Activated CD4-positive, alpha-beta T cell treated with anti-CD3 and anti-CD28 coated beads, Interleukin-2, amount 10 ng/mL, durations not matched to agents 24 days and 14 days (primary cell): ENCODE measurements at regions not wholly inside any gene's neighbourhood (a gene's known extent, or its start where the extent isn't known, plus 50 kb on each side); places are given as distances from the start of the nearest gene placed in this dataset.

Experiments
- DNase-seq: peaks from one replicate; pipeline ENCODE4 v3.0.0; 2022
- H3K27ac Mint-ChIP-seq: one replicate; pipeline ENCODE4 v1.8.0; 2022; ENCODE audit warnings: mild to moderate bottlenecking, mixed read lengths
- H3K27me3 Mint-ChIP-seq: one replicate; pipeline ENCODE4 v1.8.0; 2022; ENCODE audit warnings: mixed read lengths
- H3K36me3 Mint-ChIP-seq: one replicate; pipeline ENCODE4 v1.8.0; 2022; ENCODE audit warnings: low read depth, mild to moderate bottlenecking, mixed read lengths
- H3K4me1 Mint-ChIP-seq: one replicate; pipeline ENCODE4 v1.8.0; 2021; ENCODE audit warnings: mixed read lengths
- H3K4me3 Mint-ChIP-seq: one replicate; pipeline ENCODE4 v1.8.0; 2022; ENCODE audit warnings: mild to moderate bottlenecking, moderate library complexity, mixed read lengths
- H3K9me3 Mint-ChIP-seq: one replicate; pipeline ENCODE4 v1.8.0; 2021; ENCODE audit warnings: mixed read lengths
- intact Hi-C: fragments of 100-400 bp; cut with micrococcal nuclease; formaldehyde crosslinking; loops from one replicate; pipeline ENCODE4 v1.15.1; 2023

DNA sequence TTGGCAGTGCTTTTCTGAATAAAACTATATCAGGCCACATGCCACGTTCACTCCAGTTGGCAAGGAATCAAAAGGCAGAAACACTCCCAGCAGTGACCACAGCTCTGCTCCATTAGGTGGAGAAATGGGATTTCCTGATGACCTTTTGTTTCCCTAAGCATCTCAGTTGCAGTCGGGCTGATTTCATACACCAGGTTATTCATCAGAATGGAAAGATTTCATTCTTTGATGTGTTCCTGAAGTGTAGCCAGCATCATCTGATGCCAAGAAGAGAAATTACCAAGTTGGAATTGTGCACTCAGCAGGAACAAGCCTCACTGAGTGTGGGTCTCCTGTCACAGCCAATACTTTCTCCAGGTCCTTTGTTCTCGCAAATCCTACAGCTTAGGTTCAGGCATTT lies 193.7 kb downstream of the SPATA18 start:
- H3K4me3 Mint-ChIP-seq, result no peak overlapping the region
- intact Hi-C loops, result no loop called here
- H3K27me3 Mint-ChIP-seq, result no peaks in the 10 kb centered on the region
- H3K4me1 Mint-ChIP-seq, result no peaks in the 10 kb centered on the region
- no peaks in the 10 kb centered on the region for H3K36me3 Mint-ChIP-seq
- H3K9me3 Mint-ChIP-seq, result no peaks in the 10 kb centered on the region
- no peak overlapping the region for H3K27ac Mint-ChIP-seq
- DNase-seq, result no peak

DNA sequence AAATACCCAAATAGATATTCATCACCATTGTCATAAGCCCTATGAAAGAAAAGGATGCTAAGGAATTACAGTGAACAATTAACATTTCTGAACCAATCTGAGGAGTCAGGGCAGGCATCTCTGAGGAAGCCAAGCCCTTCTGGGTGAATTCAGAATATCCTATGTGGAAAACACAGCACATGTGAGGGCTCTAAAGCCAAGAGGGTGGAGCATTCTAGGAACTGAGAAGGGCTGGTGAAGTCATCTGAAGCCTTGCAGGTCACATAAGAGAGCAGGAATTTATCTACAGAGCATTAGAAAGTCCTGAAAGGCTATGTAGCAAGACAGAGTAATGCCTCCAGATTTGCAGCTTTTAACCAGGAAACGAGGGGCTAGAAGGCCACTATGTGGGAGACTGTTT lies 195.7 kb downstream of the SPATA18 start:
- Mint-ChIP-seq H3K27me3 (no peaks in the 10 kb centered on the region), H3K9me3 (peaks cover 3% of the 10 kb centered on the region), H3K27ac (no peak overlapping the region), H3K36me3 (no peaks in the 10 kb centered on the region), H3K4me3 (no peak overlapping the region), H3K4me1 (no peaks in the 10 kb centered on the region)
- DNase-seq, result no peak
- intact Hi-C loops, result no loop called here

DNA sequence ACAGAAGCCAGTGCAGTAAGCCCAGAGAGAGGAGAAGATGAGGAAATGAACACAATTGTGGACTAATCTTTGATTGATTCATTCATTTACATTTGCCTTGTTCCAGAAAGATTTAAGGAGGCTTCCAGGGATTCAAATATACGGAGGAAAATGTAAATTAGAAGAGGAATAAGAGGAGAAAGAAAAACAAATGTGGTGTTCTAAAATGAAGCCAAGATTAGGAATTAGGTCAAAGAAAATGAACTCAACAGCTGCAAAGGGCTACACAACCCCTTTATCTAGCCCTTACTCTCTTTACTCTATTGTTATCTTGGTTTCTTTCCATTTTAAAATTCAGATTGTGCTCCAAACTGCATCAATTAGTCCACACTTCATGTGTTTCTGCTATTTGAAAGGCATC lies 196.8 kb downstream of the SPATA18 start:
- H3K27ac Mint-ChIP-seq, result no peak overlapping the region
- DNase-seq, result no peak
- no peaks in the 10 kb centered on the region for H3K4me1 Mint-ChIP-seq
- H3K4me3 Mint-ChIP-seq, result no peak overlapping the region
- intact Hi-C loops, result no loop called here
- H3K9me3 Mint-ChIP-seq, result peaks cover 10% of the 10 kb centered on the region
- no peaks in the 10 kb centered on the region for H3K27me3 Mint-ChIP-seq
- no peaks in the 10 kb centered on the region for H3K36me3 Mint-ChIP-seq

DNA sequence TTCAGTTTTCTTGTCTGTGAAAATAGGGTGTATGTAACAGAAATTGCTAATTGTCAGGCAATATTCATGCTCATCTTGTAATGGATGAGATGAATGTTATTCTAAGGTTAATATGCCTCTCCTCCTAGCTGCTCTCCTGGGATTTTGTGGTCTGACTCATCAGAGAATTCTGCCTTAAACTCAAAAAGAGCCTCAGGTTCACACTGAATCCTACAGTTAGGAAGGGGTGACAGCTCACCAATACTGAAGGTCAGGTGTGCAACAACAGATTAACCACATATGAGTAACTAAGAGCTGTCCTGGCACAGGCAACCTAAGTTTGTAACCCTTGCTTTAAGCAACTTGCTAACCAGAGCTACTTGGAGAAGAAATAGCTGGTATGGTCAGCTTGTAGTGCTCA lies 197.7 kb downstream of the SPATA18 start:
- DNase-seq, result no peak
- Mint-ChIP-seq H3K36me3 (no peaks in the 10 kb centered on the region), H3K4me3 (no peak overlapping the region), H3K9me3 (peaks cover 10% of the 10 kb centered on the region), H3K4me1 (no peaks in the 10 kb centered on the region), H3K27me3 (no peaks in the 10 kb centered on the region), H3K27ac (no peak overlapping the region)
- intact Hi-C loops, result no loop called here

DNA sequence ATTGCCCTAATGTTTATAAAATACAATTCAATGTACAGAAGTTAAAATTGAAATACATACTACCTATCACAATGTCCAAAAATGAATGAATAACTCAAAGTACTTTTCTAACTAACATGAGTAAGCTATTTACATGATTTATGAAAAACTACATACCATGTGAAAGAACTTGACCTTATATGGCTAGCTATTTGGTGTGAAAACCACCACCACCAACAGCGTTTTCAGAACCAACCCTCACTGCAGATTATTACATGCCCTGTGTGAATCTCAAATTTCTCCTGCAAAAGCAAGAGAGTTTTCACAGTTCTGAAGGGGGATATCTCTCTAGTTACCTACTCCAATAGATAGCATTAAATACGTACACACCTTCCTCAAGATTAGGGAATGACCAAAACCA lies 198.5 kb downstream of the SPATA18 start:
- intact Hi-C loops, result no loop called here
- Mint-ChIP-seq H3K4me3 (no peak overlapping the region), H3K36me3 (no peaks in the 10 kb centered on the region), H3K27ac (no peak overlapping the region), H3K4me1 (no peaks in the 10 kb centered on the region), H3K9me3 (peaks cover 10% of the 10 kb centered on the region), H3K27me3 (no peaks in the 10 kb centered on the region)
- DNase-seq, result no peak

DNA sequence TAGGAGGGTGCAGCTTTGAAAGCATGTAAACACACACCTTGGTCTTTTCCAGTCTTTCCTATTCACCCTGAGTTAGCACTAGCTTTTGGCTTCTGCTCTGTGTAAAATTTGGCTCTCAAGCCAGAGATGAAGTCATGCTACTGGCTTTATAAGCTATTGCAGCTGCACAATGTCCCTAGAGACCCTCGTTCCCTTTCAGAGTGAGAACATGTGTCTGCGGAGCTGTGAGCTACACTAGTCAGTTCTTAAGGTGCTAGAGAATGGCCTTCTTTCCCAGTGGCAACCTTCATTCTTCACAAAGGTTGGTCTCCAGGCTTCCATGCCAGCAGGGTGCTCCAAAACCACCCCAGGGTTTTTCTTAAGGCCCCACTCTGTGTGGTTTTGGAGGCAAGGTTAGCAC lies 199.1 kb downstream of the SPATA18 start:
- Mint-ChIP-seq H3K9me3 (peaks cover 10% of the 10 kb centered on the region), H3K27me3 (no peaks in the 10 kb centered on the region), H3K36me3 (no peaks in the 10 kb centered on the region), H3K27ac (no peak overlapping the region), H3K4me1 (no peaks in the 10 kb centered on the region), H3K4me3 (no peak overlapping the region)
- no peak for DNase-seq
- intact Hi-C loops, result no loop called here

DNA sequence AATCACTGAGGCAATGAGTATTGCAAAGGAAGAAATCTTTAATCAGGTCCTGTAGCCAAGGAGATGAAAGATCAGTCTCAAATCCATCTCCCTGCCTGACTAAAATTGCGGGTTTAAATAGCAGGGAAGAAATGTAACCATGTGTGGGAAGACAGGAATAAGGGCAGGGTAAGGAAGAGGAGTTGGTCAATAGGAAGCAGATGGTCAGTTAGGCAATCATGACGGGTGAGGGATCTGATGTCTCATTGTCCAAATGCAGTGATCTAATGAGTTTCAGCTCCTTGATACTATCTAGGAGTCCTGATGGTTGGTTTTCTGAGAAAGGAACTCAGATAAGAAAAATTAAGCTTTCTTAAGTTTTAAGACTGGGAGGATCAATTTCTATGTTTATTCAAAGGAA lies 200.8 kb downstream of the SPATA18 start:
- peaks cover 10% of the 10 kb centered on the region for H3K9me3 Mint-ChIP-seq
- no peaks in the 10 kb centered on the region for H3K36me3 Mint-ChIP-seq
- H3K4me3 Mint-ChIP-seq, result no peak overlapping the region
- no peak for DNase-seq
- no peaks in the 10 kb centered on the region for H3K4me1 Mint-ChIP-seq
- intact Hi-C loops, result no loop called here
- no peaks in the 10 kb centered on the region for H3K27me3 Mint-ChIP-seq
- H3K27ac Mint-ChIP-seq, result no peak overlapping the region

DNA sequence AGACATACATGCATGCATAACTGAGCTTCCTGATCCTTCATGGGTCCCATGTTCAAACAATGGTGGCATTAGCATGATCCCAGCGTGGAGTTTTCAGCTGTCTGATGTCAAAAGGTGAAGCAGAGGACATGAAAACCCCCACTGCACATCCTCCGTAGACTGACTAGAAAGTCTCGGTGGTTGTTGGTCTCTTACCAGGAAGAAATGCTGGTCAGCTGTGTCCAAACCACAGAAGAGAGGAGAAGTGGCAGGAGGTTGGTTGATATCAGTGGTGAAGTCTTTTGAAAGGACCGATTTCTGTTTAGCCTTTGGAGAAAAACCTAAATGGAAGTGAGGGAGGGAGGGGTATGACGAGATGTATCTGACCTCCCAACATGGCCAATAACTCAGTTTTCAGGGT lies 201.9 kb downstream of the SPATA18 start:
- intact Hi-C loops, result no loop called here

DNA sequence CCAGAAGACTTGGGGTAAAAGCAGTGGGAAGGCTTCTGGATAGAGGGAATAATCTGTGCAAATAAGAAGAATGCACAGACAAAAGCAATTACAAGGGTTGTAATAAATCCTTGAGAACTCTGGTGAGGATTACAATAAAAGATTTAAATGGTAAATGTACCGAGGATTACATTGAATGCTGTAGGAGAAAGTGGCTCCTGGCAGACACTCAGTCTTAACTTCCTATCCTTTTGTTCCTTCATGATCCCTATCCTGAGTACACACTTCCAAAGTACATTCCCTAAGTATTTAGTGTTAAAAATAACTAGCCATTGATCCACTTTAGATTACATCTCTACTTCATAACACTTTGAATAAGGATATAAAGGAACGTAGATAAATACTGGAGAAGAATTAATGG lies 205.4 kb downstream of the SPATA18 start:
- Mint-ChIP-seq H3K27ac (no peak overlapping the region), H3K4me3 (no peak overlapping the region), H3K9me3 (peaks cover 10% of the 10 kb centered on the region), H3K36me3 (no peaks in the 10 kb centered on the region), H3K4me1 (no peaks in the 10 kb centered on the region), H3K27me3 (no peaks in the 10 kb centered on the region)
- intact Hi-C loops, result no loop called here
- DNase-seq, result no peak

More for the DNA sequence above, 201.9 kb downstream of the SPATA18 start:
- Mint-ChIP-seq H3K36me3 (no peaks in the 10 kb centered on the region), H3K9me3 (peaks cover 10% of the 10 kb centered on the region), H3K4me1 (no peaks in the 10 kb centered on the region), H3K4me3 (no peak overlapping the region), H3K27ac (no peak overlapping the region), H3K27me3 (no peaks in the 10 kb centered on the region)
- DNase-seq, result no peak

DNA sequence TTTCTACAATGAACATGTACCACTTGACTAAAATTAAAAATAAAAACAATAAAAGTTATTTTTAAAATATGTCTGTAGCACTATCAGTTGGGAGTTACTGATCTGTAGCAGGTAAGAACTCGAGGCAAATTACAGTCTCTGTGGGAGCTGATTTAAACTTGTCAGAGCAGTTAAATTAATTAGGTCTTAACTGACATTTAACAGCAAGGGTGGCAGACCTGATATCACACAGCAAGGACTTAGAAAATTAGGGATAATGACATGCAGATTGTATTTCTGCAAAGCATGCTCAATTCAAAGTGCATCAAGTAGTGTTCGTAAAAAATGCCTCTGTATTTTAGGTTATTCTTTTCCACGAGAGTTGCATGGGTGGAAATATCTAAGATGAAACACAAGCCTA lies 208.9 kb downstream of the SPATA18 start:
- Mint-ChIP-seq H3K9me3 (no peaks in the 10 kb centered on the region), H3K27me3 (no peaks in the 10 kb centered on the region), H3K4me3 (no peak overlapping the region), H3K36me3 (no peaks in the 10 kb centered on the region), H3K27ac (no peak overlapping the region), H3K4me1 (no peaks in the 10 kb centered on the region)
- no peak for DNase-seq
- intact Hi-C loops, result no loop called here

DNA sequence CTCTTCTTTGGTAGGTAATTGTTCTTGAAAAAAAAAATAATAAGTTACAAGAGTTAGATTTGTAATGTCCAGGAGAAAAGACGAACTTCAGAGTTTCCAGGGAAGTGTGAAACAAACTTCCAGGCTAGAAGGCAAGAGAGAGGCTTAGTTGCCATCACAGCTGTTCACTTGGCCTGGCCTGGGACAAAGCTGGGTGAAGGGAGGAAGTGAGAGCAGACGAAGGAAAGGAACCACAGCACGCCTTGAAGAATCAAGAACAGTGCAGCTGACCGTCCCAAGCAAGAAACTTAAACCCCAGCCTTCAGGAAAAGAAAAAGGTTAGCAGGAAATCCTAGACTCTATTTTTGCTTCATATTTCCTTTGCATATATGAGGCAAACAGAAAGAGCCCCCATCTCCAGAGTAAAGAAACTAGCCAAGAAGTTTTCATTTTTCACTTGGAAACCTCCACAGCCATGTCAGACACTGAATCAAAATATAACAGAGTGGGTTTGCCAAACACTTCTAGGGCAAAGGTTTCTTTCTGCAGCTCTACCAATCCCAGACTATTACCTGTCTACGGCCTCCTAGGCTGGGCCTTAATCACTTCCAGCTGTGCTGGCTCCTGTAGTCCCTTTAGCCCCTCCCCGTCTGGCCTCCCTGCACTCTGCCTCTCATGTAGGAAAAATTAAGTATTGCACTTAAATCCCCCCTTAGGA lies 209.6 kb downstream of the SPATA18 start:
- H3K27me3 Mint-ChIP-seq, result no peaks in the 10 kb centered on the region
- no peak overlapping the region for H3K4me3 Mint-ChIP-seq
- intact Hi-C loops, result no loop called here
- no peaks in the 10 kb centered on the region for H3K36me3 Mint-ChIP-seq
- no peaks in the 10 kb centered on the region for H3K9me3 Mint-ChIP-seq
- no peak for DNase-seq
- H3K4me1 Mint-ChIP-seq, result no peaks in the 10 kb centered on the region
- H3K27ac Mint-ChIP-seq, result no peak overlapping the region

DNA sequence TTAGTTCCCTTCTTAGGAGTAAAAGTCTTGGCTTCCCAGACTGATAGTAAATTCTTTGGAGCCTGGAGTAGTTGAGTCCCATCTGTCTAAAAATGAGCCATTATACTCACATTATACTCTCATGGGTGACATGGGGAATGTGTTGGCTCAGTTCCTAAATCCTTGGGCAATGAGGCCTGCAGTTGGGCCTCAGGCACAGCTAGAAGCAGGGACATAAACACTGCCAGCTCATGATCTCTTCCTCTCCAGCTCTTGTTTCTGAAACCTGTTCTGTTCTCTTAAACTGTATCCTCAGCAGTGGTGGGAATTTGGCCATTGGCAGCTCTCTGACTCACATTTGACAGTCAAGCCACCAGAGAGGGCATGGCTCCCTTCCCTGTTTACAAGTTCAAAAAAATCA lies 212.5 kb downstream of the SPATA18 start:
- Mint-ChIP-seq H3K27ac (no peak overlapping the region), H3K9me3 (no peaks in the 10 kb centered on the region), H3K4me3 (no peak overlapping the region), H3K36me3 (no peaks in the 10 kb centered on the region), H3K27me3 (no peaks in the 10 kb centered on the region), H3K4me1 (no peaks in the 10 kb centered on the region)
- no peak for DNase-seq
- intact Hi-C loops, result no loop called here

DNA sequence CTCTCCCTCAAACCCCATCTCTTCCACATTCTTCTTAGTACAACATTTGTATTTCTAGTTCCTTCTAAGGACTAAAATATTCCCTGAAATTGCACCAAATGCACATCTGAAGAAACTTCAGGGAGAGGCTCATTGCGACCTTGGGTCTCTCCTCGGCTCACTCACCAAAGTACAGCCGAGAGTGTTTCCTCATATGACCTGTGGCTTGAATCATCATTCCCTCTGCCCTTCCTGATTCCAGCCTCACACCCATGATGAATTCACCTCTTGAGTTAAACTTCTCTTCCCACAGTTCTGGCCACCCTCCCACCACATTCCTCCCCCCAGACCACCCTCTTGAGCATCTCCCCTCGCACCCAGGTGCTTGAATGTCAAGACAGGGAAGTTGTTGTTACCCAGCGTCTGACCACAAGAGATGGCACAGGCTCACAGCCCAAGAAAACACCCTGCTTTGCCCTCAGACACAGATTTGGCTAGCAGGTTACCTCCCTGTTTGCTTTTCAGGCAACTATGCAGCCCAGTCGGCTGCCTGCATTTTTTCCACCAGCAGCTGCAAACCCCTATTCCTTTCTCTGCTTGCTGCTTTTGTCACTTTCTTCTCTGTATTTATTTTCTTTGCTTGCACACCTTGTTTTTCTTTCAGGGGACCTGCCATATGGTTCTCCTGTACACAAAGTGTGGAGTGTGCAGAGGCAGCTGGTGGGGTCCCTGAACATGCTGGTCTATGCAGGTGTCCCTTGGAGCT lies 214.8 kb downstream of the SPATA18 start:
- no peak overlapping the region for H3K27ac Mint-ChIP-seq
- no peaks in the 10 kb centered on the region for H3K27me3 Mint-ChIP-seq
- no peak for DNase-seq
- H3K9me3 Mint-ChIP-seq, result no peaks in the 10 kb centered on the region
- no peaks in the 10 kb centered on the region for H3K4me1 Mint-ChIP-seq
- intact Hi-C loops, result no loop called here
- no peak overlapping the region for H3K4me3 Mint-ChIP-seq
- H3K36me3 Mint-ChIP-seq, result no peaks in the 10 kb centered on the region

DNA sequence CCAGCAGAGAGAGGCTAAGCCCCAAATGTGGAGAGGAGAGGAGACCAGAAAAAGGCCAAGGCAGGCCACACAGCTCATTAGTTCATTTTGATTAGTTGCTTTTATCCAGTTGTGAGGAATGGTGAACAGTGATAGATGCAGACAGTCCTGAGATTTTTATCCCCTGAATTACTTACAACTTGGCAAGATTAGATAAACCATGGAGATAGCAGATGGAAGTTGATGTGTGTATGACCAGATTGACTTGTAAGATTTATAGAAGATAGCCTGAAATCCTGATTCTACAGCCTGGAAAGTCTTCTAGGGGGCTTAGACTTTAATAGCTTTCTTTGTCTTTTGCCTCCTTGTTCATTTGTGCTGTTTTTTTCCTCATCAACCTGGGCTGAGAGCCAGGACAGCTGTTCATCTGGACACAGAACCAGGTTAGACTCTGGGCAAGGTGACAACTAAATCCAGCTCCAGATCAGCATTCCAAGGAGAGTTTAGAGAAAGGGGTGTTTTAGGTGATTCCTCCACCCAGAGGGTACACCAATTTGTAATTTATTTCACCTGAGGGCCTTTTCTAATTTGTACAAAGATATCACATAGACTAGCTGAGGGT lies 215.5 kb downstream of the SPATA18 start:
- no peak overlapping the region for H3K4me3 Mint-ChIP-seq
- H3K27me3 Mint-ChIP-seq, result no peaks in the 10 kb centered on the region
- H3K4me1 Mint-ChIP-seq, result no peaks in the 10 kb centered on the region
- H3K9me3 Mint-ChIP-seq, result no peaks in the 10 kb centered on the region
- H3K36me3 Mint-ChIP-seq, result no peaks in the 10 kb centered on the region
- no peak for DNase-seq
- no peak overlapping the region for H3K27ac Mint-ChIP-seq
- intact Hi-C loops, result no loop called here
